HG02798 (cell line): ENCODE measurements at regions not wholly inside any gene's neighbourhood (a gene's known extent, or its start where the extent isn't known, plus 50 kb on each side); places are given as distances from the start of the nearest gene placed in this dataset.

Source experiments
- ATAC-seq: cut with Tn5 transposase; IDR thresholded peaks from one replicate; pipeline ENCODE4 v1.9.1; 2021; ENCODE audit warnings: mild to moderate bottlenecking; ENCODE audit not compliant: unreplicated experiment, poor library complexity

GRCh38 chr7:108684629-108685028, 115.0 kb downstream of the DNAJB9 start:
- ATAC-seq: no peak

- no peak for ATAC-seq
Observed at GRCh38 chr7:108686494-108686893, 116.8 kb downstream of the DNAJB9 start.

GRCh38 chr7:108697254-108697653, 127.6 kb downstream of the DNAJB9 start:
- ATAC-seq: no peak

- no peak for ATAC-seq
Observed at GRCh38 chr7:108711611-108712010, 141.9 kb downstream of the DNAJB9 start.

- no peak for ATAC-seq
Observed at GRCh38 chr7:108716783-108717182, 147.1 kb downstream of the DNAJB9 start.

GRCh38 chr7:108717781-108718180, 148.1 kb downstream of the DNAJB9 start:
- ATAC-seq: no peak

GRCh38 chr7:108719631-108720030, 150.0 kb downstream of the DNAJB9 start:
- no peak for ATAC-seq

GRCh38 chr7:108722561-108722960, 152.9 kb downstream of the DNAJB9 start:
- no peak for ATAC-seq

- ATAC-seq: no peak
Observed at GRCh38 chr7:108723381-108723814, 153.7 kb downstream of the DNAJB9 start.

- ATAC-seq: no peak
Observed at GRCh38 chr7:108724251-108725100, 154.8 kb downstream of the DNAJB9 start.

GRCh38 chr7:108735814-108736213, 166.1 kb downstream of the DNAJB9 start:
- ATAC-seq: peak; percentile 53

- ATAC-seq: no peak
Observed at GRCh38 chr7:108736221-108736891, 166.7 kb downstream of the DNAJB9 start.

GRCh38 chr7:108770981-108771745, 201.5 kb downstream of the DNAJB9 start:
- ATAC-seq: no peak

GRCh38 chr7:108771853-108772252, 202.2 kb downstream of the DNAJB9 start:
- ATAC-seq: no peak

GRCh38 chr7:108777966-108778365, 208.3 kb downstream of the DNAJB9 start:
- ATAC-seq: no peak

- ATAC-seq: no peak
Observed at GRCh38 chr7:108789451-108789850, 219.8 kb downstream of the DNAJB9 start.

- no peak for ATAC-seq
Observed at GRCh38 chr7:108794466-108794865, 224.8 kb downstream of the DNAJB9 start.

GRCh38 chr7:108802650-108803049, 233.0 kb downstream of the DNAJB9 start:
- no peak for ATAC-seq

- peak; percentile 60 for ATAC-seq
Observed at GRCh38 chr7:108805808-108806397, 236.2 kb downstream of the DNAJB9 start.

- no peak for ATAC-seq
Observed at GRCh38 chr7:108808549-108809266, 239.0 kb downstream of the DNAJB9 start.
